ENCODE measurements at regions not wholly inside any gene's neighbourhood (a gene's known extent, or its start where the extent isn't known, plus 50 kb on each side); places are given as distances from the start of the nearest gene placed in this dataset.

DNA sequence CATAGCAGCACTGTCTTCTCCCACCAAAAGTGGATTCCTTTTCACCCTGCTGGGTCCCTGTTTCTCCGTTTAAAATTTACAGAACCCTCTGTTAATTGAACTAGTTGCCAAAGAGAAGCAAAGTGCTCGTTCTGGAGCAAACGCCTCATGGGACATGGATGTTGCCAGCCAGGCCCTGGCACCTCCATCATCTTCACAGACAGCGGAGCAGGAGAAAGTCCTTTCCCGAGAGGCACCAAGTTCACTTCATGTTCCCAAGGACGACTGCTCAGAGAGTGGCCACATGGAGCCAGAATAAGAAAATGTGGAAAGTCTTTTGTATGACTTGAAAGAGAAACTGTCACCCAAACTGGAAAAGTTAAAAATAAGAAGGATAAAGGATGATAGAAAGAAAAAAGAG is 151.5 kb downstream of the SOX1 start:
- Histone ChIP-seq H3K4me2 (no peak overlapping the region), H3K4me1 (replicated peaks; ENCODE audit: insufficient read depth) (no peaks in the 10 kb centered on the region), H4K20me1 (ENCODE audit: insufficient read depth) (no peaks in the 10 kb centered on the region), H3K79me2 (ENCODE audit: low read depth) (no peaks in the 10 kb centered on the region), H3K4me3 (no peak overlapping the region), H3K9me3 (ENCODE audit: insufficient read depth, low read depth) (no peaks in the 10 kb centered on the region), H3K27me3 (ENCODE audit: insufficient read depth, low read depth) (peaks cover 84% of the 10 kb centered on the region), H3K27ac (no peak overlapping the region), H3K36me3 (ENCODE audit: low read depth) (no peaks in the 10 kb centered on the region), H2AFZ (no peak overlapping the region), H3F3A (ENCODE audit: insufficient read depth, low read depth) (no peaks in the 10 kb centered on the region), H3K9me2 (ENCODE audit: insufficient read depth) (no peaks in the 10 kb centered on the region)
- intact Hi-C loops (cut with micrococcal nuclease; ENCODE audit: unreplicated experiment) = no loop called here
- no peak for DNase-seq
- POLR2A ChIA-PET (ENCODE audit: unreplicated experiment) = no interaction called here
- TF ChIP-seq EZH2 (IDR thresholded peaks at IDR 0.05; ENCODE audit: low read depth) = no peak
- TF ChIP-seq, protein P1, sequence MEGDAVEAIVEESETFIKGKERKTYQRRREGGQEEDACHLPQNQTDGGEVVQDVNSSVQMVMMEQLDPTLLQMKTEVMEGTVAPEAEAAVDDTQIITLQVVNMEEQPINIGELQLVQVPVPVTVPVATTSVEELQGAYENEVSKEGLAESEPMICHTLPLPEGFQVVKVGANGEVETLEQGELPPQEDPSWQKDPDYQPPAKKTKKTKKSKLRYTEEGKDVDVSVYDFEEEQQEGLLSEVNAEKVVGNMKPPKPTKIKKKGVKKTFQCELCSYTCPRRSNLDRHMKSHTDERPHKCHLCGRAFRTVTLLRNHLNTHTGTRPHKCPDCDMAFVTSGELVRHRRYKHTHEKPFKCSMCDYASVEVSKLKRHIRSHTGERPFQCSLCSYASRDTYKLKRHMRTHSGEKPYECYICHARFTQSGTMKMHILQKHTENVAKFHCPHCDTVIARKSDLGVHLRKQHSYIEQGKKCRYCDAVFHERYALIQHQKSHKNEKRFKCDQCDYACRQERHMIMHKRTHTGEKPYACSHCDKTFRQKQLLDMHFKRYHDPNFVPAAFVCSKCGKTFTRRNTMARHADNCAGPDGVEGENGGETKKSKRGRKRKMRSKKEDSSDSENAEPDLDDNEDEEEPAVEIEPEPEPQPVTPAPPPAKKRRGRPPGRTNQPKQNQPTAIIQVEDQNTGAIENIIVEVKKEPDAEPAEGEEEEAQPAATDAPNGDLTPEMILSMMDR (conservative IDR thresholded peaks at IDR 0.05) = no peak
- CTCF ChIA-PET = no interaction called here
- BruUV-seq (replicated peaks) = no TSS peak

DNA sequence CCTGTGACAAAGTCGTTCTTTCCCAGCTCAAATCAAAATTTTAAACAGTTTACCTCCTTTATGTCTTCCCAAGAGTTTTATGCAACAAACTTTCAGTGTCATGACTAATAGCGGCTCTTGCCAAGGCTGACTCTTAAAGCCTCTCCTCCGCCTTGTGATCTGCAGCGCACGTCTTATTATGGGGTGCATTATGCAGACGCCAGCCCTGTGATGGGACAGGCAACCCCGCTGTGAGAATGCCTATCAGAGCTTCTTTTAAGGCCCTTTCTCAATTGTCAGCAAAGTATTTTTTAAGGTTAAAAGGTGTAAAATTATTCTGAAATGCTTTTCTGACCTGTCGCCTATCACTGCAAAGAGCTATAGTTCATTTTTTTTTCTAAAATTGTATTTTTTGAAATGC is 152.8 kb downstream of the SOX1 start:
- Histone ChIP-seq H3K4me2 (no peak overlapping the region), H3K9me3 (ENCODE audit: insufficient read depth, low read depth) (no peaks in the 10 kb centered on the region), H3K4me1 (replicated peaks; ENCODE audit: insufficient read depth) (no peaks in the 10 kb centered on the region), H2AFZ (no peak overlapping the region), H3K79me2 (ENCODE audit: low read depth) (no peaks in the 10 kb centered on the region), H4K20me1 (ENCODE audit: insufficient read depth) (no peaks in the 10 kb centered on the region), H3K27me3 (ENCODE audit: insufficient read depth, low read depth) (peaks cover 87% of the 10 kb centered on the region), H3F3A (ENCODE audit: insufficient read depth, low read depth) (no peaks in the 10 kb centered on the region), H3K9me2 (ENCODE audit: insufficient read depth) (no peaks in the 10 kb centered on the region), H3K27ac (no peak overlapping the region), H3K4me3 (no peak overlapping the region), H3K36me3 (ENCODE audit: low read depth) (no peaks in the 10 kb centered on the region)
- TF ChIP-seq, protein P1 (conservative IDR thresholded peaks at IDR 0.05) = no peak
- no peak for TF ChIP-seq EZH2 (IDR thresholded peaks at IDR 0.05; ENCODE audit: low read depth)
- DNase-seq = no peak
- POLR2A ChIA-PET (ENCODE audit: unreplicated experiment) = no interaction called here
- intact Hi-C loops (cut with micrococcal nuclease; ENCODE audit: unreplicated experiment) = no loop called here
- CTCF ChIA-PET = no interaction called here
- BruUV-seq (replicated peaks) = no TSS peak

DNA sequence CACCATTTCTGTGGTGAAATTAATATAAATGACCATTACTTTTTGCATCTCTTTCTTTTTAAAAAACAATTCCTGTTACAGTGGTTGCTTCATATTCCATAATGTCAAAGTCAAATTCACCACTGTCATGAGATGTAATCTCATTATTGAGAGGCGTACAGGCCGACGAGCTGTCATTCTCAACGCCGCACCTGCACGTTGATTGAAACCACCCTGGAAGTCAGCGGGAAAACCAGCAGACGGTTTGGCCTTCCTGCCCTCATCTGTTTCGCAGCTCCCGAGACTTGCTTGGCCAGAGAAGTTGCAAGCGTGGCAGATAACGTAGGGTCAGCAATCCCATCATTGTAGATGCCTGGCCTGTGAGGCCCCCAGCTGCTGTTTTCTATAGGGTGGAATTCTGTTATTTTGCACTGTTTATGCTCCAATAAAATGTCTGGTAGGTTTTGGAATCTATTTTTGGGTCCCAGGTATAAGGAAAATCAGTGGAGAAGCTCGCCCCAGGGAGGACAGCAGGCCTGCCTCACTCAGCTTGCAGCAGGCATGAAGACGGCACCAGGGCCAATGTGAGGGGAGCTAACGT is 153.4 kb downstream of the SOX1 start:
- CTCF ChIA-PET = no interaction called here
- POLR2A ChIA-PET (ENCODE audit: unreplicated experiment) = no interaction called here
- H3K4me1 ChIP-seq (replicated peaks; ENCODE audit: insufficient read depth) = no peaks in the 10 kb centered on the region

More for the DNA sequence above, 153.4 kb downstream of the SOX1 start:
- intact Hi-C loops (cut with micrococcal nuclease; ENCODE audit: unreplicated experiment) = no loop called here
- Histone ChIP-seq H3K79me2 (ENCODE audit: low read depth) (no peaks in the 10 kb centered on the region), H3K9me2 (ENCODE audit: insufficient read depth) (no peaks in the 10 kb centered on the region), H3K36me3 (ENCODE audit: low read depth) (no peaks in the 10 kb centered on the region), H2AFZ (no peak overlapping the region), H3F3A (ENCODE audit: insufficient read depth, low read depth) (no peaks in the 10 kb centered on the region), H3K27me3 (ENCODE audit: insufficient read depth, low read depth) (peaks cover 91% of the 10 kb centered on the region), H3K27ac (no peak overlapping the region), H3K4me3 (no peak overlapping the region), H3K9me3 (ENCODE audit: insufficient read depth, low read depth) (no peaks in the 10 kb centered on the region), H4K20me1 (ENCODE audit: insufficient read depth) (no peaks in the 10 kb centered on the region), H3K4me2 (no peak overlapping the region)
- no TSS peak for BruUV-seq (replicated peaks)
- TF ChIP-seq, protein P1 (conservative IDR thresholded peaks at IDR 0.05) = no peak
- no peak for TF ChIP-seq EZH2 (IDR thresholded peaks at IDR 0.05; ENCODE audit: low read depth)
- DNase-seq = no peak

Measured in PC-9 (cell line).